ENCODE measurements at regions not wholly inside any gene's neighbourhood (a gene's known extent, or its start where the extent isn't known, plus 50 kb on each side); places are given as distances from the start of the nearest gene placed in this dataset.

DNA sequence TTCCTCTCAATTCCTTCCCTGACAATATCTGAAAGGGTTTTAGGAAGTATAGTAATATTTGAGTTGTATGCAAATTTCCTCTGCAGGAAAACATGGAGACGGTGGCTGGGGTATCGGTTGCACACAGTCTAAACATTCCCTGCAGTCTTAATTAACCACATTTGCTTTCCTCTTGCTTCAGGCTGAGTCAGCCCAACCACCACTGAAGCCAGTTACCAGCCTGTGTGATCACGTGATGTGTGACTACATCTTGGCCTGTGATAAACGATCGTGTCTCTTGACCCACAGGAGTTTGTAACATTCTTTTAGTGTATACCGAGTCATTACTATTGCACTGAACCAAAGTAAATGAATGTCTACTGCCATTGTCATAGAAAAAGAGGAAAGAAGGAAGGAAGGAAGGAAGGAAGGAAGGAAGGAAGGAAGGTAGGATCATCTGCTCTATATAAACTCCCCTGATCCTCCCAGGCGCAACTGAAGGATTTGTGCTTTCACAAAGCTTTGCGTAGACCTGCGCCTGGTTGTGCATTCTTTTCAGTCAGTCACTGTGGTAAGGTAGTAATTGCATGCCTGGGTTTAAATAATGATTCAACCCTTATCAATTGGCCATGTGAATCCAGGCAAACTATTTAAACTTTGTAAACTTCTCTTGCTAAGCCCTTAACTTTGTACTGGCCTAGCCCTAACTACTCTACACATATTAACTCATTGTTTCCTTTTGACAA, 280.6 kb upstream of the SALL1 start:
- Histone ChIP-seq H3K56ac (ENCODE audit: extremely low read depth, insufficient read depth, low read length) (no peak overlapping the region; the same call in 1 of the 2 replicates), H4K91ac (ENCODE audit: insufficient read depth, low read depth, low read length) (peak overlapping the region; percentile 60), H3K18ac (ENCODE audit: low read depth, low read length) (no peak overlapping the region; the same call in 1 of the 2 replicates), H2BK20ac (ENCODE audit: low read depth, low read length) (peak overlapping the region; percentile 82), H3K27me3 (ENCODE audit: control insufficient read depth, insufficient read depth, low read length) (no peaks in the 10 kb centered on the region), H3K9me3 (ENCODE audit: control insufficient read depth, insufficient read depth, low read length) (no peaks in the 10 kb centered on the region), H3K36me3 (ENCODE audit: control insufficient read depth, insufficient read depth, low read length) (no peaks in the 10 kb centered on the region), H3K4me1 (ENCODE audit: control insufficient read depth, insufficient read depth, low read length) (peaks cover 5% of the 10 kb centered on the region; the same call in 1 of the 2 replicates), H3K4ac (ENCODE audit: low read depth, low read length) (peak overlapping the region; percentile 76), H2AK5ac (ENCODE audit: low read depth, low read length) (peak overlapping the region; percentile 49; the same call in 1 of the 2 replicates), H3K9me1 (ENCODE audit: insufficient read depth, low read length) (peaks cover 2% of the 10 kb centered on the region), H3K14ac (replicated peaks; ENCODE audit: low read depth, low read length) (peak overlapping the region; percentile 84; the same call in 1 of the 2 replicates), H3K79me1 (ENCODE audit: low read depth in 1 of 2, low read length in 2 of 2) (no peaks in the 10 kb centered on the region), H2BK5ac (ENCODE audit: low read depth, low read length, poor library complexity, severe bottlenecking) (peak overlapping the region; percentile 67), H3K27ac (ENCODE audit: insufficient read depth, low read length) (peak overlapping the region; percentile 29; the same call in 1 of the 2 replicates), H3K23ac (ENCODE audit: low read depth, low read length) (peak overlapping the region; percentile 50), H4K8ac (ENCODE audit: low read depth in 2 of 2, low read length in 2 of 2) (peak overlapping the region in 1 of 2 experiments; percentile 38; a peak in 1 of 4 replicates), H2AFZ (replicated peaks; ENCODE audit: low read length, poor library complexity) (peak overlapping the region; percentile 24), H2BK120ac (ENCODE audit: low read depth, low read length) (peak overlapping the region; percentile 73), H3K9ac (ENCODE audit: low read depth, low read length) (no peak overlapping the region), H4K20me1 (ENCODE audit: insufficient read depth, low read length) (no peaks in the 10 kb centered on the region), H3K4me2 (ENCODE audit: low read depth, low read length) (peak overlapping the region; percentile 28; the same call in 1 of the 2 replicates), H3K4me3 (ENCODE audit: insufficient read depth, low read depth, low read length) (no peak overlapping the region), H2BK15ac (ENCODE audit: low read depth, low read length) (peak overlapping the region; percentile 14; the same call in 1 of the 3 replicates), H2AK9ac (replicated peaks; ENCODE audit: low read depth, low read length, poor library complexity) (no peak overlapping the region), H4K5ac (ENCODE audit: low read depth, low read length) (no peak overlapping the region)
- intact Hi-C loops (cut with micrococcal nuclease) (loop anchor here (2.0 to 5.0 kb wide), 2 partner anchors 126 to 279 kb away; no protein-coding TSS in a partner anchor), dilution Hi-C loops (cut with HindIII; ENCODE audit: low sequenced_read_pairs, unreplicated experiment) (no loop called here), in situ Hi-C loops (cut with MboI; ENCODE audit: low sequenced_read_pairs) (no loop called here)
- ChIA-PET POLR2A (ENCODE audit: unreplicated experiment) (no interaction called here), CTCF (interaction anchor here (0.6 to 1.2 kb wide), 2 partner anchors 93 to 148 kb away, joined by 3 to 4 read pairs; no protein-coding TSS in a partner anchor)
- no TSS peak for BruUV-seq (replicated peaks)
- WGBS, 2 experiments (ENCODE audit: extremely low coverage in 2 of 2, insufficient read length in 1 of 2) = 0% methylated on average over 3 of the region's 9 CpGs; no CpG with 5 or more reads in 1 of the 2 experiments
- peak; percentile 98 for ATAC-seq (ENCODE audit: low read depth)
- DNase-seq = peak; percentile 99
- TF ChIP-seq SMC3 (IDR thresholded peaks at IDR 0.05; ENCODE audit: low read depth, low read length) = no peak
- TF ChIP-seq BHLHE40 (IDR thresholded peaks at IDR 0.05; ENCODE audit: low read depth, low read length) = peak; percentile 96
- TF ChIP-seq, protein P1, sequence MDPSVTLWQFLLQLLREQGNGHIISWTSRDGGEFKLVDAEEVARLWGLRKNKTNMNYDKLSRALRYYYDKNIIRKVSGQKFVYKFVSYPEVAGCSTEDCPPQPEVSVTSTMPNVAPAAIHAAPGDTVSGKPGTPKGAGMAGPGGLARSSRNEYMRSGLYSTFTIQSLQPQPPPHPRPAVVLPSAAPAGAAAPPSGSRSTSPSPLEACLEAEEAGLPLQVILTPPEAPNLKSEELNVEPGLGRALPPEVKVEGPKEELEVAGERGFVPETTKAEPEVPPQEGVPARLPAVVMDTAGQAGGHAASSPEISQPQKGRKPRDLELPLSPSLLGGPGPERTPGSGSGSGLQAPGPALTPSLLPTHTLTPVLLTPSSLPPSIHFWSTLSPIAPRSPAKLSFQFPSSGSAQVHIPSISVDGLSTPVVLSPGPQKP (IDR thresholded peaks at IDR 0.05; ENCODE audit: borderline replicate concordance, low read depth, low read length) = no peak
- TF ChIP-seq CEBPB (IDR thresholded peaks at IDR 0.05; ENCODE audit: low read depth, low read length) = peak; percentile 93
- TF ChIP-seq, protein P2, sequence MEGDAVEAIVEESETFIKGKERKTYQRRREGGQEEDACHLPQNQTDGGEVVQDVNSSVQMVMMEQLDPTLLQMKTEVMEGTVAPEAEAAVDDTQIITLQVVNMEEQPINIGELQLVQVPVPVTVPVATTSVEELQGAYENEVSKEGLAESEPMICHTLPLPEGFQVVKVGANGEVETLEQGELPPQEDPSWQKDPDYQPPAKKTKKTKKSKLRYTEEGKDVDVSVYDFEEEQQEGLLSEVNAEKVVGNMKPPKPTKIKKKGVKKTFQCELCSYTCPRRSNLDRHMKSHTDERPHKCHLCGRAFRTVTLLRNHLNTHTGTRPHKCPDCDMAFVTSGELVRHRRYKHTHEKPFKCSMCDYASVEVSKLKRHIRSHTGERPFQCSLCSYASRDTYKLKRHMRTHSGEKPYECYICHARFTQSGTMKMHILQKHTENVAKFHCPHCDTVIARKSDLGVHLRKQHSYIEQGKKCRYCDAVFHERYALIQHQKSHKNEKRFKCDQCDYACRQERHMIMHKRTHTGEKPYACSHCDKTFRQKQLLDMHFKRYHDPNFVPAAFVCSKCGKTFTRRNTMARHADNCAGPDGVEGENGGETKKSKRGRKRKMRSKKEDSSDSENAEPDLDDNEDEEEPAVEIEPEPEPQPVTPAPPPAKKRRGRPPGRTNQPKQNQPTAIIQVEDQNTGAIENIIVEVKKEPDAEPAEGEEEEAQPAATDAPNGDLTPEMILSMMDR (conservative IDR thresholded peaks at IDR 0.05; ENCODE audit: low read depth, low read length) = no peak
- TF ChIP-seq FOS (IDR thresholded peaks at IDR 0.05; ENCODE audit: low read depth, low read length) = peak; percentile 90
- peak; percentile 98 for TF ChIP-seq USF2 (IDR thresholded peaks at IDR 0.05; ENCODE audit: low read depth, low read length)
- TF ChIP-seq POLR2A (IDR thresholded peaks at IDR 0.05; ENCODE audit: low read depth, low read length) = no peak
- TF ChIP-seq MAZ (IDR thresholded peaks at IDR 0.05; ENCODE audit: borderline replicate concordance, low read depth, low read length) = no peak
- no peak for TF ChIP-seq RCOR1 (IDR thresholded peaks at IDR 0.05; ENCODE audit: insufficient replicate concordance, low read length)
- TF ChIP-seq MAFK (IDR thresholded peaks at IDR 0.05; ENCODE audit: low read depth, low read length) = peak; percentile 72
- TF ChIP-seq NFE2L2 (IDR thresholded peaks at IDR 0.05; ENCODE audit: low read depth, low read length) = peak; percentile 53; the same call in 1 of the 2 replicates
- no peak for TF ChIP-seq RFX5 (IDR thresholded peaks at IDR 0.05; ENCODE audit: low read depth, low read length)
- no peak for TF ChIP-seq CHD1 (IDR thresholded peaks at IDR 0.05; ENCODE audit: low read depth, low read length)

Measured in IMR-90 (cell line).